Tibial nerve (tissue), 4 donors: ENCODE measurements at regions not wholly inside any gene's neighbourhood (a gene's known extent, or its start where the extent isn't known, plus 50 kb on each side); places are given as distances from the start of the nearest gene placed in this dataset.

Experiments
- EP300 ChIP-seq, 2 donors: sonication (generic); formaldehyde crosslinking; IDR thresholded peaks; one replicate each; pipeline ENCODE4 v1.6.1; 2017; ENCODE audit warnings: antibody characterized with exemption in 2 of 2, mild to moderate bottlenecking in 1 of 2
- POLR2A ChIP-seq, 2 donors: fragments of 450-650 bp; IDR thresholded peaks; one replicate each; pipeline ENCODE4 v1.6.1; 2017; ENCODE audit warnings: antibody characterized with exemption in 2 of 2, mild to moderate bottlenecking in 2 of 2, moderate library complexity in 2 of 2
- TF ChIP-seq, protein P1 (sequence below), 5 experiments: fragments of 200-600 bp in 3 of 5; fragments of 450-650 bp in 2 of 5; sonication (generic) in 3 of 5; IDR thresholded peaks; one replicate each; pipeline ENCODE4 v1.5.1; 2016 to 2019; ENCODE audit warnings: antibody characterized with exemption in 5 of 5, mild to moderate bottlenecking in 3 of 5, moderate library complexity in 2 of 5

DNA sequence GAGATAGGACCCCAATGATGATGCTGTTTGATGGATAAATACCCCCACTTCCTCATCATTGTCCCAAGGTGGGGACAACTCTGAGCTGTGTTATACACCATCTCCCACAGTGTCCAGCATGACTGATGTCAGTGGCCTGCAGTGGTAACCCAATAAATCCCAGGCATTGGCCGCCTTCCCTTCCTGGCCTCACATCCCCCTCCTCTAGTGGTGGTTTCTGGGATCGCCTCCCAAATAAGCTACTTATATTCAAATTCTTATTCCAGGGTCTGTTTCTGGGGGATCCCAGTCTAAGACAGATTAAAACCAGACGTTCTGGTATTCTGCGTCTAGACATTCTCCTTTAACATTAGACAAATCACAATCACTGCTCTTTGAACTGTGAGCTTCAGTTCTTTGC, 90.6 kb downstream of the SCP2D1 start:
- TF ChIP-seq, protein P1, sequence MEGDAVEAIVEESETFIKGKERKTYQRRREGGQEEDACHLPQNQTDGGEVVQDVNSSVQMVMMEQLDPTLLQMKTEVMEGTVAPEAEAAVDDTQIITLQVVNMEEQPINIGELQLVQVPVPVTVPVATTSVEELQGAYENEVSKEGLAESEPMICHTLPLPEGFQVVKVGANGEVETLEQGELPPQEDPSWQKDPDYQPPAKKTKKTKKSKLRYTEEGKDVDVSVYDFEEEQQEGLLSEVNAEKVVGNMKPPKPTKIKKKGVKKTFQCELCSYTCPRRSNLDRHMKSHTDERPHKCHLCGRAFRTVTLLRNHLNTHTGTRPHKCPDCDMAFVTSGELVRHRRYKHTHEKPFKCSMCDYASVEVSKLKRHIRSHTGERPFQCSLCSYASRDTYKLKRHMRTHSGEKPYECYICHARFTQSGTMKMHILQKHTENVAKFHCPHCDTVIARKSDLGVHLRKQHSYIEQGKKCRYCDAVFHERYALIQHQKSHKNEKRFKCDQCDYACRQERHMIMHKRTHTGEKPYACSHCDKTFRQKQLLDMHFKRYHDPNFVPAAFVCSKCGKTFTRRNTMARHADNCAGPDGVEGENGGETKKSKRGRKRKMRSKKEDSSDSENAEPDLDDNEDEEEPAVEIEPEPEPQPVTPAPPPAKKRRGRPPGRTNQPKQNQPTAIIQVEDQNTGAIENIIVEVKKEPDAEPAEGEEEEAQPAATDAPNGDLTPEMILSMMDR (IDR thresholded peaks at IDR 0.05) = no peak
- TF ChIP-seq POLR2A (IDR thresholded peaks at IDR 0.05) = no peak
- no peak for TF ChIP-seq EP300 (IDR thresholded peaks at IDR 0.05)
